ENCODE measurements at regions not wholly inside any gene's neighbourhood (a gene's known extent, or its start where the extent isn't known, plus 50 kb on each side); places are given as distances from the start of the nearest gene placed in this dataset.

GRCh38 chr3:124352149-124352539, 360.2 kb upstream of the ROPN1 start:
- Histone ChIP-seq H3K4ac (ENCODE audit: low read length) (no peak overlapping the region), H3K4me3 (ENCODE audit: low read length in 2 of 2) (no peak overlapping the region), H4K8ac (ENCODE audit: low read depth, low read length) (no peak overlapping the region), H3K79me1 (ENCODE audit: low read depth, low read length) (no peaks in the 10 kb centered on the region), H3K36me3 (replicated peaks in 1 of 2; ENCODE audit: control insufficient read depth in 2 of 2, insufficient read depth in 2 of 2, low read length in 2 of 2) (peaks cover 0 to 10% of the 10 kb centered on the region in 2 donors), H2BK5ac (ENCODE audit: low read length) (no peak overlapping the region), H3K9ac (ENCODE audit: low read depth, low read length, poor library complexity) (no peak overlapping the region), H3K4me2 (ENCODE audit: insufficient read depth, low read length, poor library complexity, severe bottlenecking) (no peak overlapping the region), H2AFZ (ENCODE audit: low read length) (no peak overlapping the region), H3K18ac (ENCODE audit: low read length) (no peak overlapping the region), H2BK12ac (ENCODE audit: low read length) (no peak overlapping the region), H3K14ac (ENCODE audit: low read length) (no peak overlapping the region), H2BK15ac (ENCODE audit: low read length) (no peak overlapping the region), H3K23ac (ENCODE audit: low read depth, low read length, poor library complexity) (no peak overlapping the region), H4K91ac (ENCODE audit: low read depth, low read length, poor library complexity) (no peak overlapping the region), H2AK5ac (ENCODE audit: low read depth, low read length) (no peak overlapping the region), H3K27ac (replicated peaks; ENCODE audit: low read length) (no peak overlapping the region), H3K27me3 (ENCODE audit: control insufficient read depth in 3 of 3, insufficient read depth in 3 of 3, low read depth in 1 of 3, low read length in 3 of 3) (no peaks in the 10 kb centered on the region), H3K4me1 (ENCODE audit: control insufficient read depth in 2 of 2, insufficient read depth in 1 of 2, low read depth in 1 of 2, low read length in 2 of 2) (peaks cover 0 to 2% of the 10 kb centered on the region in 2 donors), H2BK120ac (ENCODE audit: low read depth, low read length) (no peak overlapping the region), H3K9me3 (replicated peaks in 1 of 2; ENCODE audit: control insufficient read depth in 2 of 2, insufficient read depth in 1 of 2, low read depth in 1 of 2, low read length in 2 of 2) (no peaks in the 10 kb centered on the region)
- no CpG with 5 or more reads among the region's 3 CpGs for WGBS, 2 donors (ENCODE audit: extremely low coverage in 2 of 2, insufficient read length in 2 of 2, insufficient replicate concordance in 1 of 2)
- DNase-seq (ENCODE audit: low spot score): no peak

- Histone ChIP-seq H2BK12ac (ENCODE audit: low read length) (no peak overlapping the region), H3K4me1 (ENCODE audit: control insufficient read depth in 2 of 2, insufficient read depth in 1 of 2, low read depth in 1 of 2, low read length in 2 of 2) (peaks cover 0 to 2% of the 10 kb centered on the region in 2 donors), H2AK5ac (ENCODE audit: low read depth, low read length) (no peak overlapping the region), H2BK15ac (ENCODE audit: low read length) (no peak overlapping the region), H3K9me3 (replicated peaks in 1 of 2; ENCODE audit: control insufficient read depth in 2 of 2, insufficient read depth in 1 of 2, low read depth in 1 of 2, low read length in 2 of 2) (no peaks in the 10 kb centered on the region), H3K4me3 (ENCODE audit: low read length in 2 of 2) (no peak overlapping the region), H2BK5ac (ENCODE audit: low read length) (no peak overlapping the region), H3K27me3 (ENCODE audit: control insufficient read depth in 3 of 3, insufficient read depth in 3 of 3, low read depth in 1 of 3, low read length in 3 of 3) (no peaks in the 10 kb centered on the region), H2AFZ (ENCODE audit: low read length) (no peak overlapping the region), H3K9ac (ENCODE audit: low read depth, low read length, poor library complexity) (no peak overlapping the region), H3K4ac (ENCODE audit: low read length) (no peak overlapping the region), H3K36me3 (replicated peaks in 1 of 2; ENCODE audit: control insufficient read depth in 2 of 2, insufficient read depth in 2 of 2, low read length in 2 of 2) (no peaks in the 10 kb centered on the region), H3K79me1 (ENCODE audit: low read depth, low read length) (no peaks in the 10 kb centered on the region), H4K91ac (ENCODE audit: low read depth, low read length, poor library complexity) (no peak overlapping the region), H2BK120ac (ENCODE audit: low read depth, low read length) (no peak overlapping the region), H3K14ac (ENCODE audit: low read length) (no peak overlapping the region), H3K27ac (replicated peaks; ENCODE audit: low read length) (no peak overlapping the region), H3K4me2 (ENCODE audit: insufficient read depth, low read length, poor library complexity, severe bottlenecking) (no peak overlapping the region), H4K8ac (ENCODE audit: low read depth, low read length) (no peak overlapping the region), H3K18ac (ENCODE audit: low read length) (no peak overlapping the region), H3K23ac (ENCODE audit: low read depth, low read length, poor library complexity) (no peak overlapping the region)
- WGBS, 2 donors (ENCODE audit: extremely low coverage in 2 of 2, insufficient read length in 2 of 2, insufficient replicate concordance in 1 of 2): no CpG with 5 or more reads among the region's 2 CpGs
- DNase-seq (ENCODE audit: low spot score): no peak
These were observed 361.8 kb upstream of the ROPN1 start for GRCh38 chr3:124353691-124354090.

GRCh38 chr3:124354150-124354549, 362.2 kb upstream of the ROPN1 start:
- Histone ChIP-seq H3K27me3 (ENCODE audit: control insufficient read depth in 3 of 3, insufficient read depth in 3 of 3, low read depth in 1 of 3, low read length in 3 of 3) (no peaks in the 10 kb centered on the region), H2BK12ac (ENCODE audit: low read length) (no peak overlapping the region), H4K91ac (ENCODE audit: low read depth, low read length, poor library complexity) (no peak overlapping the region), H3K4me3 (ENCODE audit: low read length in 2 of 2) (no peak overlapping the region), H2AFZ (ENCODE audit: low read length) (no peak overlapping the region), H4K8ac (ENCODE audit: low read depth, low read length) (no peak overlapping the region), H3K9ac (ENCODE audit: low read depth, low read length, poor library complexity) (no peak overlapping the region), H3K4me1 (ENCODE audit: control insufficient read depth in 2 of 2, insufficient read depth in 1 of 2, low read depth in 1 of 2, low read length in 2 of 2) (peaks cover 0 to 2% of the 10 kb centered on the region in 2 donors), H2AK5ac (ENCODE audit: low read depth, low read length) (no peak overlapping the region), H3K79me1 (ENCODE audit: low read depth, low read length) (no peaks in the 10 kb centered on the region), H2BK15ac (ENCODE audit: low read length) (no peak overlapping the region), H3K23ac (ENCODE audit: low read depth, low read length, poor library complexity) (no peak overlapping the region), H3K4ac (ENCODE audit: low read length) (no peak overlapping the region), H2BK5ac (ENCODE audit: low read length) (no peak overlapping the region), H3K9me3 (replicated peaks in 1 of 2; ENCODE audit: control insufficient read depth in 2 of 2, insufficient read depth in 1 of 2, low read depth in 1 of 2, low read length in 2 of 2) (no peaks in the 10 kb centered on the region), H3K14ac (ENCODE audit: low read length) (no peak overlapping the region), H3K18ac (ENCODE audit: low read length) (no peak overlapping the region), H2BK120ac (ENCODE audit: low read depth, low read length) (no peak overlapping the region), H3K4me2 (ENCODE audit: insufficient read depth, low read length, poor library complexity, severe bottlenecking) (no peak overlapping the region), H3K36me3 (replicated peaks in 1 of 2; ENCODE audit: control insufficient read depth in 2 of 2, insufficient read depth in 2 of 2, low read length in 2 of 2) (no peaks in the 10 kb centered on the region), H3K27ac (replicated peaks; ENCODE audit: low read length) (no peak overlapping the region)
- no peak for DNase-seq (ENCODE audit: low spot score)
- WGBS, 2 donors (ENCODE audit: extremely low coverage in 2 of 2, insufficient read length in 2 of 2, insufficient replicate concordance in 1 of 2): no CpG with 5 or more reads among the region's 2 CpGs

DNA sequence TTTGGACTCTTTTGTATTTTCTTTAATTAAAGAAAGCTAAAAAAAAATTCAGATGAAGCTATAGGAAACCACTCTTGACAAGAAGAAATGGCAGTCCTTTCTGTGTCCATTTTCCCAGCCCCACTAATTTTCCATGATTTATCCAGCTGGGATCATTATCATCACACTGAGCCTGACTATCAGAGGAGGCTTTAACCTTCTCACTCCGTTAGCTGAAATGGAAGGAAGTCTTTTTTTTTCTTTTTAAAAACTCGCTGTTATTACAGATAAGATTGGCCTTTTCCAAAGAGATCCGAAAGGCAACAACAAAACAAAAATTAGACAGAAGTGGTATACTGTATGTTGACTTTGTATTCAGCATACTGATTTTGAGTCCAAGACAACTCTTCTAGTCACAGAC, 366.2 kb upstream of the ROPN1 start:
- H3K4me3 ChIP-seq (ENCODE audit: low read length in 2 of 2): no peak overlapping the region
- no peak overlapping the region for H2BK120ac ChIP-seq (ENCODE audit: low read depth, low read length)
- no peak overlapping the region for H3K18ac ChIP-seq (ENCODE audit: low read length)
- no peak overlapping the region for H3K23ac ChIP-seq (ENCODE audit: low read depth, low read length, poor library complexity)
- no peaks in the 10 kb centered on the region for H3K9me3 ChIP-seq (replicated peaks in 1 of 2; ENCODE audit: control insufficient read depth in 2 of 2, insufficient read depth in 1 of 2, low read depth in 1 of 2, low read length in 2 of 2)
- H2BK5ac ChIP-seq (ENCODE audit: low read length): no peak overlapping the region
- no peak overlapping the region for H3K9ac ChIP-seq (ENCODE audit: low read depth, low read length, poor library complexity)
- no peak overlapping the region for H3K4ac ChIP-seq (ENCODE audit: low read length)
- no peak overlapping the region for H2AK5ac ChIP-seq (ENCODE audit: low read depth, low read length)
- no peak overlapping the region for H3K4me2 ChIP-seq (ENCODE audit: insufficient read depth, low read length, poor library complexity, severe bottlenecking)
- no peak overlapping the region for H2AFZ ChIP-seq (ENCODE audit: low read length)
- H4K8ac ChIP-seq (ENCODE audit: low read depth, low read length): no peak overlapping the region
- no peaks in the 10 kb centered on the region for H3K36me3 ChIP-seq (replicated peaks in 1 of 2; ENCODE audit: control insufficient read depth in 2 of 2, insufficient read depth in 2 of 2, low read length in 2 of 2)
- no peak overlapping the region for H2BK15ac ChIP-seq (ENCODE audit: low read length)
- no peak overlapping the region for H3K14ac ChIP-seq (ENCODE audit: low read length)
- no peaks in the 10 kb centered on the region for H3K27me3 ChIP-seq (ENCODE audit: control insufficient read depth in 3 of 3, insufficient read depth in 3 of 3, low read depth in 1 of 3, low read length in 3 of 3)
- WGBS, 2 donors (ENCODE audit: extremely low coverage in 2 of 2, insufficient read length in 2 of 2, insufficient replicate concordance in 1 of 2): no CpG with 5 or more reads among the region's 3 CpGs
- H3K79me1 ChIP-seq (ENCODE audit: low read depth, low read length): no peaks in the 10 kb centered on the region
- peaks cover 11 to 18% of the 10 kb centered on the region in 2 donors for H3K4me1 ChIP-seq (ENCODE audit: control insufficient read depth in 2 of 2, insufficient read depth in 1 of 2, low read depth in 1 of 2, low read length in 2 of 2)
- no peak overlapping the region for H4K91ac ChIP-seq (ENCODE audit: low read depth, low read length, poor library complexity)
- DNase-seq (ENCODE audit: low spot score): no peak
- H2BK12ac ChIP-seq (ENCODE audit: low read length): no peak overlapping the region
- no peak overlapping the region for H3K27ac ChIP-seq (replicated peaks; ENCODE audit: low read length)

Data from neuronal stem cell (in vitro differentiated cells).